ENCODE measurements at regions not wholly inside any gene's neighbourhood (a gene's known extent, or its start where the extent isn't known, plus 50 kb on each side); places are given as distances from the start of the nearest gene placed in this dataset. TPM values are rescaled to one million over a fixed set of nuclear protein-coding genes. Genes with fewer than 3 reads are reported as not detected.

- no peak for TF ChIP-seq ZNF407 (IDR thresholded peaks at IDR 0.05; ENCODE audit: low read depth)
These were observed 58.2 kb upstream of the DKK2 start (continued) for GRCh38 chr4:107094332-107094731.

Small RNA genes in the stretch of these regions (small RNA-seq; reads per million reads assigned to genes)
- not detected for gene RNU6-551P

Data from K562 (cell line).